H1 (cell line): ENCODE measurements at regions not wholly inside any gene's neighbourhood (a gene's known extent, or its start where the extent isn't known, plus 50 kb on each side); places are given as distances from the start of the nearest gene placed in this dataset.

Experiments used
- CTCF ChIA-PET: fragments of 300-600 bp; sonication (Branson Sonifier 250); formaldehyde crosslinking; loops from one replicate; lab custom pipeline; 2021; ENCODE audit not compliant: partially characterized antibody; lab: Charles Lee
- POLR2A ChIA-PET: fragments of 300-600 bp; sonication (Branson Sonifier 250); formaldehyde crosslinking; loops from one replicate; lab custom pipeline; 2021; ENCODE audit warnings: inconsistent platforms; ENCODE audit not compliant: partially characterized antibody; lab: Charles Lee
- DNase-seq, 2 experiments: peaks; one replicate each; pipeline versions ENCODE4 v3.0.0 to v3.0.0-alpha.2; 2010 to 2022; ENCODE audit warnings: low spot score in 2 of 2, low read depth in 1 of 2, mixed read lengths in 1 of 2
- FAIRE-seq: peaks from 2 replicates; lab custom pipeline; 2011; peaks lifted over from hg19 to GRCh38; lab: Jason Lieb, UNC
- H2AFZ ChIP-seq: 2 replicates; pipeline ENCODE4 v1.8.1; 2012; ENCODE audit warnings: low read length, inconsistent platforms
- H2AK5ac ChIP-seq: 2 replicates; pipeline ENCODE4 v1.6.1; 2013; ENCODE audit warnings: low read depth, low read length
- H2BK120ac ChIP-seq: replicated peaks from 2 replicates; pipeline ENCODE3; 2013; ENCODE audit warnings: low read depth, low read length, inconsistent platforms
- H2BK12ac ChIP-seq: 2 replicates; pipeline ENCODE4 v1.6.1; 2013; ENCODE audit warnings: low read depth, low read length
- H2BK15ac ChIP-seq: 2 replicates; pipeline ENCODE4 v1.6.1; 2013; ENCODE audit warnings: low read length
- H2BK20ac ChIP-seq: 2 replicates; pipeline ENCODE4 v1.6.1; 2013; ENCODE audit warnings: low read length
- H2BK5ac ChIP-seq: 2 replicates; pipeline ENCODE4 v1.6.1; 2013; ENCODE audit warnings: low read depth, low read length
- H3K14ac ChIP-seq: 2 replicates; pipeline ENCODE4 v1.6.1; 2013; ENCODE audit warnings: inconsistent platforms; ENCODE audit not compliant: insufficient read length
- H3K18ac ChIP-seq: 2 replicates; pipeline ENCODE4 v1.6.1; 2013; ENCODE audit warnings: low read length; ENCODE audit errors: extremely low read depth
- H3K23ac ChIP-seq: 2 replicates; pipeline ENCODE4 v1.6.1; 2013; ENCODE audit warnings: inconsistent platforms; ENCODE audit not compliant: insufficient read length
- H3K23me2 ChIP-seq: 2 replicates; pipeline ENCODE4 v1.6.1; 2013; ENCODE audit warnings: low read depth, low read length
- H3K27ac ChIP-seq: 2 replicates; pipeline ENCODE4 v1.6.1; 2011; ENCODE audit warnings: low read depth, low read length, inconsistent platforms
- H3K27me3 ChIP-seq, 4 experiments: replicated peaks in 1 of 4; 1 replicate in 1 of 4; 2 replicates in 3 of 4; pipeline versions ENCODE4 v1.6.1 to v1.8.1; 2011 to 2013; ENCODE audit warnings: low read length in 3 of 4, mild to moderate bottlenecking in 3 of 4, inconsistent platforms in 2 of 4, mixed read lengths in 2 of 4, moderate library complexity in 1 of 4; ENCODE audit not compliant: control insufficient read depth in 3 of 4, insufficient read depth in 3 of 4; ENCODE audit errors: extremely low read depth in 1 of 4
- H3K36me3 ChIP-seq, 4 experiments: 2 replicates each; pipeline versions ENCODE4 v1.6.1 to v1.8.1; 2011 to 2013; ENCODE audit warnings: mild to moderate bottlenecking in 4 of 4, low read length in 3 of 4, moderate library complexity in 2 of 4, control low read depth in 1 of 4, inconsistent platforms in 1 of 4; ENCODE audit not compliant: insufficient read depth in 4 of 4, control insufficient read depth in 2 of 4
- H3K4ac ChIP-seq: replicated peaks from 2 replicates; pipeline ENCODE3; 2013; ENCODE audit warnings: low read length, low read depth, mixed read lengths, inconsistent platforms; ENCODE audit not compliant: insufficient read length
- H3K4me1 ChIP-seq, 4 experiments: replicated peaks in 1 of 4; 1 replicate in 1 of 4; 2 replicates in 3 of 4; pipeline versions ENCODE4 v1.6.1 to v1.8.1; 2011 to 2013; ENCODE audit warnings: low read length in 3 of 4, inconsistent platforms in 2 of 4, mixed read lengths in 1 of 4; ENCODE audit not compliant: insufficient read depth in 4 of 4, control insufficient read depth in 3 of 4
- H3K4me2 ChIP-seq, 2 experiments: 2 replicates each; pipeline versions ENCODE4 v1.6.1 to v1.8.1; 2011 to 2013; ENCODE audit warnings: low read depth in 2 of 2, low read length in 2 of 2, control low read depth in 1 of 2, inconsistent platforms in 1 of 2, mild to moderate bottlenecking in 1 of 2; ENCODE audit not compliant: insufficient read depth in 1 of 2
- H3K4me3 ChIP-seq, 4 experiments: fragments of 200-600, 300-600 bp in 1 of 4; sonication (generic), shearing (Covaris generic), sonication (Bioruptor Twin) in 1 of 4; 2 replicates each; pipeline versions ENCODE4 v1.5.1 to v1.8.1; 2011 to 2016; ENCODE audit warnings: low read length in 4 of 4, low read depth in 3 of 4, control low read depth in 2 of 4, inconsistent platforms in 2 of 4, mild to moderate bottlenecking in 2 of 4, mixed read lengths in 1 of 4, moderate library complexity in 1 of 4; ENCODE audit not compliant: insufficient read depth in 2 of 4; ENCODE audit errors: extremely low read depth in 1 of 4
- H3K56ac ChIP-seq: replicated peaks from 2 replicates; pipeline ENCODE3; 2013; ENCODE audit warnings: low read depth, mild to moderate bottlenecking, mixed read lengths, low read length, inconsistent platforms; ENCODE audit not compliant: insufficient read length
- H3K79me1 ChIP-seq: 2 replicates; pipeline ENCODE4 v1.6.1; 2013; ENCODE audit warnings: low read depth, low read length, control low read depth
- H3K79me2 ChIP-seq, 2 experiments: 2 replicates each; pipeline versions ENCODE4 v1.6.1 to v1.8.1; 2012 to 2013; ENCODE audit warnings: low read length in 2 of 2, mild to moderate bottlenecking in 2 of 2, inconsistent platforms in 1 of 2; ENCODE audit not compliant: insufficient read depth in 2 of 2, control insufficient read depth in 1 of 2
- H3K9ac ChIP-seq, 4 experiments: replicated peaks in 1 of 4; 1 replicate in 1 of 4; 2 replicates in 3 of 4; pipeline versions ENCODE4 v1.6.1 to v1.8.1; 2011 to 2013; ENCODE audit warnings: low read depth in 3 of 4, low read length in 3 of 4, control low read depth in 2 of 4, mild to moderate bottlenecking in 2 of 4, moderate library complexity in 2 of 4, inconsistent platforms in 1 of 4; ENCODE audit errors: extremely low read depth in 1 of 4
- H3K9me3 ChIP-seq, 2 experiments: 2 replicates each; pipeline versions ENCODE4 v1.6.1 to v1.8.1; 2012 to 2013; ENCODE audit warnings: mild to moderate bottlenecking in 2 of 2, moderate library complexity in 2 of 2, control low read depth in 1 of 2, inconsistent platforms in 1 of 2, low read depth in 1 of 2, low read length in 1 of 2, mixed read lengths in 1 of 2; ENCODE audit not compliant: insufficient read depth in 2 of 2
- H4K20me1 ChIP-seq, 2 experiments: replicated peaks in 1 of 2; 2 replicates each; pipeline versions ENCODE3 to v1.8.1; 2011 to 2013; ENCODE audit warnings: inconsistent platforms in 2 of 2, low read length in 2 of 2, mild to moderate bottlenecking in 1 of 2; ENCODE audit not compliant: insufficient read depth in 2 of 2, control insufficient read depth in 1 of 2
- H4K5ac ChIP-seq: 2 replicates; pipeline ENCODE4 v1.6.1; 2013; ENCODE audit warnings: low read length, low read depth, mixed read lengths, inconsistent platforms; ENCODE audit not compliant: insufficient read length
- H4K8ac ChIP-seq: 2 replicates; pipeline ENCODE4 v1.8.0; 2013; ENCODE audit warnings: mild to moderate bottlenecking, moderate library complexity, low read length, inconsistent platforms; ENCODE audit not compliant: insufficient read depth; ENCODE audit errors: extremely low read depth
- H4K91ac ChIP-seq: replicated peaks from 2 replicates; pipeline ENCODE3; 2013; ENCODE audit warnings: low read length, mixed read lengths, inconsistent platforms; ENCODE audit not compliant: insufficient read length
- GTF2F1 ChIP-seq: IDR thresholded peaks from 2 replicates; pipeline ENCODE4 v1.6.1; 2012; ENCODE audit warnings: low read depth, low read length, improper control_type of control experiment, borderline replicate concordance
- KDM1A ChIP-seq: fragments of 200-600, 300-600 bp; sonication (generic); IDR thresholded peaks from 2 replicates; pipeline ENCODE4 v1.7.1; 2016; ENCODE audit warnings: mild to moderate bottlenecking, low read length, borderline replicate concordance
- RNF2 ChIP-seq: fragments of 200-900, 300-1000 bp; sonication (generic); IDR thresholded peaks from 2 replicates; pipeline ENCODE4 v1.7.1; 2016; ENCODE audit warnings: borderline replicate concordance, low read depth, mild to moderate bottlenecking, antibody characterized with exemption, low read length; ENCODE audit not compliant: poor library complexity, severe bottlenecking; ENCODE audit errors: missing control alignments
- TBP ChIP-seq: IDR thresholded peaks from 2 replicates; pipeline ENCODE4 v1.6.1; 2011; ENCODE audit warnings: low read depth, low read length, improper control_type of control experiment
- WGBS, 2 experiments: shearing (Covaris generic) in 1 of 2; methylation state at CpG; one replicate each; pipeline versions ENCODE4 v1.1.6 to v1.1.7; 2013 to 2015; ENCODE audit warnings: low lambda C conversion rate in 2 of 2, mixed read lengths in 2 of 2, inconsistent platforms in 1 of 2, low coverage in 1 of 2, missing lambda C conversion rate in 1 of 2; ENCODE audit not compliant: insufficient replicate concordance in 2 of 2, insufficient coverage in 1 of 2, insufficient read length in 1 of 2; ENCODE audit errors: extremely low coverage in 1 of 2, missing lambda C conversion rate in 1 of 2; 5-methylcytosine and 5-hydroxymethylcytosine counted together

- Histone ChIP-seq H2BK12ac (no peak overlapping the region), H3K56ac (no peak overlapping the region), H4K91ac (no peak overlapping the region), H3K4ac (no peak overlapping the region), H3K18ac (no peak overlapping the region), H2AK5ac (no peak overlapping the region), H3K9me3 (no peaks in the 10 kb centered on the region), H3K23me2 (no peaks in the 10 kb centered on the region), H4K5ac (no peak overlapping the region), H3K79me2 (no peaks in the 10 kb centered on the region), H3K27ac (no peak overlapping the region), H3K4me3 (no peak overlapping the region), H3K36me3 (no peaks in the 10 kb centered on the region), H3K79me1 (no peaks in the 10 kb centered on the region), H2BK20ac (no peak overlapping the region), H4K20me1 (no peaks in the 10 kb centered on the region), H3K27me3 (no peaks in the 10 kb centered on the region), H3K4me2 (no peak overlapping the region), H2AFZ (no peak overlapping the region), H2BK15ac (no peak overlapping the region), H3K23ac (no peak overlapping the region), H3K4me1 (no peaks in the 10 kb centered on the region), H2BK120ac (no peak overlapping the region), H3K9ac (no peak overlapping the region), H3K14ac (no peak overlapping the region), H4K8ac (no peak overlapping the region), H2BK5ac (no peak overlapping the region)
- ChIA-PET CTCF (no interaction called here), POLR2A (no interaction called here)
- no peak for FAIRE-seq
- DNase-seq, result no peak
- WGBS, 2 experiments, result 93% methylated on average over 2 of the region's 2 CpGs; no CpG with 5 or more reads in 1 of the 2 experiments
- TF ChIP-seq KDM1A, result no peak
- TF ChIP-seq GTF2F1, result no peak
- no peak for TF ChIP-seq TBP
- no peak for TF ChIP-seq RNF2
These were observed 311.9 kb upstream of the GNAI1 start for GRCh38 chr7:79822620-79823240.
